IPS-18c (cell line): ENCODE measurements at regions not wholly inside any gene's neighbourhood (a gene's known extent, or its start where the extent isn't known, plus 50 kb on each side); places are given as distances from the start of the nearest gene placed in this dataset.
"Not testable (repeated sequence)": the region's sequence is repeated elsewhere in the genome, so short reads cannot be mapped to it uniquely, and the experiment has no call there.

ENCODE experiments used
- H3K4me3 ChIP-seq: 2 replicates; pipeline ENCODE4 v1.7.0; 2013; ENCODE audit warnings: low read depth, mild to moderate bottlenecking, low read length, moderate library complexity; ENCODE audit not compliant: insufficient read depth
- H3K9me3 ChIP-seq: one replicate; pipeline ENCODE4 v1.6.1; 2013; ENCODE audit warnings: mild to moderate bottlenecking, low read length, moderate library complexity; ENCODE audit not compliant: control insufficient read depth, insufficient read depth

- H3K4me3 ChIP-seq = no peak overlapping the region
- H3K9me3 ChIP-seq = peaks cover 11% of the 10 kb centered on the region
Observed at GRCh38 chr5:154663424-154663823, 91.8 kb upstream of the LARP1 start.

GRCh38 chr5:154654486-154655371 is 100.4 kb upstream of the LARP1 start:
- H3K4me3 ChIP-seq = no peak overlapping the region
- no peaks in the 10 kb centered on the region for H3K9me3 ChIP-seq

GRCh38 chr5:154653764-154654485 is 101.3 kb upstream of the LARP1 start:
- no peak overlapping the region for H3K4me3 ChIP-seq
- no peaks in the 10 kb centered on the region for H3K9me3 ChIP-seq

- Histone ChIP-seq H3K4me3 (no peak overlapping the region), H3K9me3 (no peaks in the 10 kb centered on the region)
Observed at GRCh38 chr5:154653418-154653763, 101.8 kb upstream of the LARP1 start.

- Histone ChIP-seq H3K4me3 (no peak overlapping the region), H3K9me3 (no peaks in the 10 kb centered on the region)
Observed at GRCh38 chr5:154652746-154653417, 102.3 kb upstream of the LARP1 start.

GRCh38 chr5:154651795-154652194 is 103.4 kb upstream of the LARP1 start:
- H3K4me3 ChIP-seq, H3K9me3 ChIP-seq: not testable (repeated sequence)

GRCh38 chr5:154648706-154649105 is 106.5 kb upstream of the LARP1 start:
- H3K9me3 ChIP-seq = no peaks in the 10 kb centered on the region
- no peak overlapping the region for H3K4me3 ChIP-seq

GRCh38 chr5:154648229-154648628 is 106.9 kb upstream of the LARP1 start:
- H3K4me3 ChIP-seq = no peak overlapping the region
- no peaks in the 10 kb centered on the region for H3K9me3 ChIP-seq

GRCh38 chr5:154647761-154648145 is 107.4 kb upstream of the LARP1 start:
- no peaks in the 10 kb centered on the region for H3K9me3 ChIP-seq
- peak overlapping the region; percentile 38; the same call in 1 of the 2 replicates for H3K4me3 ChIP-seq

GRCh38 chr5:154647114-154647760 is 107.9 kb upstream of the LARP1 start:
- no peaks in the 10 kb centered on the region for H3K9me3 ChIP-seq
- peak overlapping the region; percentile 38; the same call in 1 of the 2 replicates for H3K4me3 ChIP-seq

GRCh38 chr5:154646745-154647113 is 108.4 kb upstream of the LARP1 start:
- H3K9me3 ChIP-seq = no peaks in the 10 kb centered on the region
- H3K4me3 ChIP-seq = peak overlapping the region; percentile 38; the same call in 1 of the 2 replicates

GRCh38 chr5:154644745-154645411 is 110.3 kb upstream of the LARP1 start:
- no peak overlapping the region for H3K4me3 ChIP-seq

GRCh38 chr5:154642499-154643245 is 112.5 kb upstream of the LARP1 start:
- H3K9me3 ChIP-seq = no peaks in the 10 kb centered on the region
- no peak overlapping the region for H3K4me3 ChIP-seq

More at GRCh38 chr5:154644745-154645411, 110.3 kb upstream of the LARP1 start:
- no peaks in the 10 kb centered on the region for H3K9me3 ChIP-seq

- H3K9me3 ChIP-seq, H3K4me3 ChIP-seq: not testable (repeated sequence)
Observed at GRCh38 chr5:154640213-154640831, 114.9 kb upstream of the LARP1 start.

GRCh38 chr5:154636786-154637185 is 118.4 kb upstream of the LARP1 start:
- H3K4me3 ChIP-seq, H3K9me3 ChIP-seq: not testable (repeated sequence)

- not testable (repeated sequence) for H3K9me3 ChIP-seq, H3K4me3 ChIP-seq
Observed at GRCh38 chr5:154636271-154636670, 118.9 kb upstream of the LARP1 start.
